ENCODE measurements at regions not wholly inside any gene's neighbourhood (a gene's known extent, or its start where the extent isn't known, plus 50 kb on each side); places are given as distances from the start of the nearest gene placed in this dataset.
"Not testable (repeated sequence)": the region's sequence is repeated elsewhere in the genome, so short reads cannot be mapped to it uniquely, and the experiment has no call there.

DNA sequence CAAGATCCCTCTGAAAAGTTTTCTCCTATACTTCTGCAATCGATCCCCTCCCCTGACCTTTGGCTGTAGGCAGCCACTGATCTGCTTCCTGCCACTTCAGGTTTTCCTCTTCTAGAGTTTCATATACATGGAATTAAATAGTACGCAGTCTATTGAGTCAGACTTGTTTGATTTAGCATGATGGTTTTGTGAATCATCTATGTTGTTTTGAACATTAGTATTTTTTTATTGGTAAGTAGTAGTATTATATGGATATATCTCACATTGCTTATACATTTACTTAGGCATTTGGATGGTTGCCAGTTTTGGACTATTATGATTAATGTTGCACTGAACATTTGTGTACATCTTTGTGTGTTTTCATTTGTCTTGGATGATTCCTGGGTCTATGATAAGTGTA is 518.0 kb downstream of the CD109 start:
- no peak for DNase-seq

DNA sequence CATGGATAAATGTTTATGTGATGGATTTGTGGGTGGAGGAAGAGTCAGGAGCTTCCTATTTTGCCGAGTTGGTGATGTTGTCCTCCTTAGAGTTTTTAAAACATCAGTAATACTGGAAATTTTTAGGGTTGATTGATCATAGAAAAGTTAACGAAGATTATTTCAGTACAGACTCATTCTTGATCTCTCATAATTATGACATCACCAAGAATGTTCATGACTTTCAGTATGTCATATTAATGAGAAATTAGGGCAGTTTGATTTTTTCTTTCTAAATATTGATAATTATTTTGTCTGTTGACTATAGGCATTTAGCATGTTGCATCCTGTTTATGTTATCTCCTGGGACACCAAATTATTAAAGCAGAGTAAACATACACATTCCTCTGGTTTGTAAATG is 512.2 kb downstream of the CD109 start:
- DNase-seq, result no peak

DNA sequence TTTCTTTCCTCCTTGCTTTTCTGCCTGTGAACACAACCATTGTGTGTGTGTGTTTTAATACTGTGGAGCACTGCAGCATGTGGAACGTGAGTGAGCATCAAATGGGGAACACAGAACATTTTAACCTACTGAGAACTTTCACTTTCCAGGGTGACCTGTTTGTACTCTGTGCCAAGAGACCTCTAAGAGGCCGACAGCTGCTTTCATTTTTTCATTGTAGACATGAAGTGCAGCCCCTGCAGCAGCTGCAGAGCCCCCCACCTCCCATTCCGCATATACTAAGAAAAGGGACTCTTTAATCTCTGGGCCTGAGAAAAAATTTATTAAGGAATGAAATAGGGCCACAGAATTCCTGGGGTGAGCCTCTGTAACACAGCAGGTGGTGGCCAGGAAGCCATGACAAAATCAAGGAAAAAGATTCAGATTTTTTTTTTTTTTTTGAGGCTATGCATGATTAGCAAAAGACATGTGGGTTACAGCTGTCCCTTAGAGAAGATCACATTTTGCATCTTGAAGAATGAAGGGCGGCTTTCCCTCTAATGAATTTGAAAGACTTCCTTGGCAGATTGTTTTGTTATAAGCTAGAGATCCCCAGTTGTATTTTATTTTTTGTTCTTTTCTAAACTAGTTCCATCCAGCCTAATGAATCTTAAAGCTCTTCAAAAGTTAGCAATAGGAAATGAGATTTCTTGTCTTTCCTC is 503.4 kb downstream of the CD109 start:
- no peak for DNase-seq

DNA sequence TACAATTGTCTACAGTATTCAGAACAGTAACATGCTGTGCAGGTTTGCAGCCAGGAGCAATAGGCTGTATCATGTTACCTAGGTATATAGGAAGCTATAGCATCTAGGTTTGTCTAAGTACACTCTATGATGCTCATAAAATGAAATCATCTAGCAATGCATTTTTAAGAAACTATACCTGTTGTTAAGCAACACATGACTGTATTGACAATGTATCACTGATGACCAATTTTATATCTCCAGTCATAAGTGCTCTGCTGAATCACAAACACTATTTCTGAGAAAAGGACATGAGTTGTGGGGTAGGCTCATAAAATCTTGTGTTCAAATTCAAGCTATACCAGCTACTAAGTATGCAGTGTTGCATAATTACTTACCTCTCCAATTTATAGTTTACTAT is 501.3 kb downstream of the CD109 start:
- DNase-seq, result no peak

DNA sequence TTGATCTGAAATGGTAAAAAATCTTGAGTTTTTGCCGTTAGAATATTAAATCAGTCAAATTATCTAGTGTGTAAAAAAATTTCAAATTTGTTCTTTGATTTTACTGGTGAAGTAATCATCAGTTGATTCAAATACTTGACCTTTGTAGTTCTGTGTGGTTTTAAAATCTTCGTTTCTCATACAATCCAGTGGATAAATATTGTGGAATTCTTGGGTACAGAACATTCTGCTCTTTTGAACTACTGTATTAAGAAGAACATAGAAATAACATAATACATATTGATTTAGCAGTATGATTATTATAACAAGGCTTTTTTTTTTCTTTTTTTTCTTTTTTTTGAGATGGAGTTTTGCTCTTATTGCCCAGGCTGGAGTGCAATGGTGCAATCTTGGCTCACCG is 491.8 kb downstream of the CD109 start:
- DNase-seq, result no peak

DNA sequence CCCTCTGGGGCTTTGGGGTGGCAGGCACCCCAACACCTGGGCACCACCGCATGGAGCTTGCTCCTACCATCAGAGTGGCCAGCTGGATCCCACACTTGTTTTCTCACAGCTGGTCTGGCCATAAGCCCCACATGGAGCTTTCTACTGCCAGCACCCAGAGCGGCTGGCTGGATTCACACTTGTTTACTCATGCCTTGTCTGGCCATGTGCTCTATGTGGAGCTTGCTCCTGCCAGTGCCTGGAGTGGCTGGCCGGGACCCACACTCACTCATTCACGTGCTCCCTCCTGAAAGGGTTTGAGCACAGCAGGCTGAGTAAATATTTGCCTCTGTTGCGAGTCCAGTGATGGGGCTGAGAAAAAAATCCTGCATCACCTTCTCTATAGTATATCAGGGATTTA is 487.0 kb downstream of the CD109 start:
- DNase-seq, result peak in 1 of 56 donors; percentile 7

DNA sequence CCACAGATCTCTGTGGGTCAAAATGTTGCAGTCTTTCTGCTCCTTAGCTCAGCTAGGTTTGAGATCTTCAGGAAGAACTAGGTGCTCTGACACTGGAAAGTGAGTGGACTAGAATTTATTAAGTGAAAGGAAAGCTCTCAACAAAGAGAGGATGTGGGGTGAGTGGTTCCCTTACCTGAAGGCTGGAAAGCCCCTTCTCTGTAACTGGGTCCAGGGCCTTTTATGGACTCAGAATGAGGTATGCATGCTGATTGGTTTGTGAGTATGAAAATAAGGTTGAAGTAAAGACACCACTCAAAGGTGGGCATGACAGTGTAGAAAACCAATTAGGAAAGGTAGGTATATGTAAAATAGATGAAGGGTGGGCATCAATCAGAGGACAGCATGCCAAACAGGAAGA is 485.5 kb downstream of the CD109 start:
- DNase-seq, result no peak

DNA sequence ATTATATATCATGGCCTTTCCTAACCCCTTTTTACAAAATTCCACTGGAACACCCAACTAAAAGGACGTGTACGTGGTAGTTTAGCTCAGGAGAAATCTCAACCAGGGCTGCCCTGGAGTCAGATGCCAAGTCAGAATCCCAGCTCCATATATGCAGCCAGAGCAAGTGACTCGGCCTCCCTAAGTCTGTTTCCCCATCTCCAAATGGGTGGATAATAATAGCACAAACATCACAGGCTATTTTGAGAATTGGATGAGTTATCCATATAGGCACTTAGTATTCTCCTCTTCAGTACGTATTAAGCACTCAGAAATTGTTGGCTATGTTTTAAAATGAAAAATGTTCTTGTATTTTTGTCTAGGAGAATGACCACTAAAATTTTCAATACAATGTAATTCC is 481.5 kb downstream of the CD109 start:
- DNase-seq, result no peak

DNA sequence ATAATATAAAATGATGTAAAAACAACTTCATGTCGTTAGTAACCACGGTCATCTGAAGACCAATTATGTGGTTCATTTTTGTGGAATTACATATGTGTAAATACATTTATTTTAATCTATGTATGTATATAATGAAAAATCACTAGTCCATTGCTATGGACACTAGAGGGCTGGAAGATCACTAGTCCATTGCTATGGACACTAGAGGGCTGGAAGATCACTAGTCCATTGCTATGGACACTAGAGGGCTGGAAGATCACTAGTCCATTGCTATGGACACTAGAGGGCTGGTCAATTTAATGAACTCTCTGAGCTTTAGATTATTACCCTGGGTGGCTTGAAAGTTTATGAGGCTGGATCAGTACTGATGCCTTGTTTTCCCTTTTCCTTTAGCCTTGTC is 474.5 kb downstream of the CD109 start:
- not testable (repeated sequence) for DNase-seq

DNA sequence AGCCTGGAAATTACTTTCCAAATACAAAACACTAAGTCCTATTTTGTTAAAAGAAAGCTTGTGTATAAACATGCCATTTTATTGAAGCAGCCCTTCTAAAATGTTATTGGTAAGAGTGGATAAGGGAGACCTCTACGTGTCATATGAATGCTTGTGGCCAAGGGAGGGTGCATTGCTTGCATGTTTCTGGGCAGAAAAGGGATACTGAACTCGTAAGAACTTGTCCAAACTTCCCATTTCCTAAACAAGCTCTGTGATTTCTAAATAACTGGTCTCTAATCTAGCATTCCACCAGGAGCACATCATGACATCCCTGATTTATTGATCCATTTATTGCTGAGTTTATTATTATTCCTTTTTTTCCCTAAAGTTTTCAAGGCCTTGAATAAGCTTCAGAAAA is 474.1 kb downstream of the CD109 start:
- DNase-seq, result no peak

DNA sequence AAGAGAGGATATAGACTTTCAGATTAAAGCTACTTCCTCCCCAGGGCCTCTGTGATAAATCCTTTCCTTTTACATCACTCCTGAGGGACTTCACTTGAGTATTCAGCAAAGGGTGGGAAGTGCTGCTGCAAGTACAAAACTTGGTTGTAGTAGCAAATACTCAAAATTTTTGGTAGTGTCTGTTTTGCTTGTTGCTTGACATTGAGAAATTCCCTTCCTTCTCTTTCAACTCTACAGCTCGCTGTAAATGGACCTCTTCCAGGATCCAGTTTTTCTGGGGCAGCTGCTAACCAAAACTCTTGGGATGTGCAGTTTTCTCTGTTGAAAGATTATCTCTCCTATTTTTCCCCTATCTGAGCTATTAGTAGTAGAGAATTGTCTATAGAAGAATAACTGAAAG is 472.0 kb downstream of the CD109 start:
- no peak for DNase-seq

DNA sequence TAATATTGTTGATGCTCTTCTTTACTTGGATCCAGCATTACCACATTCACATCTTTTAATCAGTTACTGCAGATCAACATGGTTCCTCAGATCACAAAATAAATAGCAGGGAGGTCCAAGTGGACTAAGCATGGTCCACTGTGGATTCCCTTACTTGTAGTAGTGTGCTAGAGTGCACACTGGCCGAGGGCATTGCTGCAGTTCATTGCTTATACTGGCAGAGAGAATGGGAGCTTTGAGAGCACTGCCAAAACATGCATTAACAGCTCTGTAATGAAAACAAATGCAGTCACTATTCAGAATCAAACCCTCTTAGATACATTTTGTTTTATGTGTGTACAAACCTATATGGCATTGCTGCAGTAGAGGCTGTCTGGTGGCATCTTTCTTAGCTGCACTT is 471.5 kb downstream of the CD109 start:
- no peak for DNase-seq

DNA sequence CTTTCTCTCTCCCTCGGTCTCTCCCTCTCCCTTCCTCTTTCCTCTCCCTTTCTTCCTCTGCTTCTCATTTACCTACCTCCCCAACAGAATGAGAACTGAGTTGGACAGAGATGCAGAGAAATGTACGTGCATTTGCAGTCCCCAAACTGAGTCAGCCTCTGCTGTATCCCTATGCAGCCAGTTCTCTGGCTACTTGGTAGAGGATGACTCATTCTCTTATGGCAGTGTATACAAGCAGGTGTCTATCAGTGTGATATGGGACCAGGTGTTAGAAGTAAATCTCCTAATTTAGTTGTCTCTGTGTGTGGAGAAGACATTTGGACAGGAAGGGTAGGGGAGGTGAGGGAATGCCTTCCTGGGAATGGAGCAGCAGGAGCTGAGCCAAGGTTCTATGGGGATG is 470.8 kb downstream of the CD109 start:
- no peak for DNase-seq

DNA sequence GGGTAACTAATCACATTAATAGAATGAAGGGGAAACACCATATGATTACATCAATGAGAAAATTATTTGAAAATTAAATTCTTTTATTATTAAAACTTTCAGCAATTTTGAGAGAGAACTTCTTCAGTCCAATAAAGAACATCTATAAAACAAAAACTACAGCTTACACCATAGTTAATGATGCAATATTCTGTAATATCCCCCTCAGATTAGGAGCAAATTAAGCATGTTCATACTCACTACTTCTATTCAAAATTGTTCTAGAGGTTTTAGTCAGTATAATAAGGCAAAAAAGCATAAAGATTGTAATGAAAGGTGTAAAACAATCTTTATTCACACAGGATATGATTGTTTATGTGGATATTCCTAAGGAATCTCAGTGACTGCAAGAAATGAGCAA is 465.4 kb downstream of the CD109 start:
- no peak for DNase-seq

DNA sequence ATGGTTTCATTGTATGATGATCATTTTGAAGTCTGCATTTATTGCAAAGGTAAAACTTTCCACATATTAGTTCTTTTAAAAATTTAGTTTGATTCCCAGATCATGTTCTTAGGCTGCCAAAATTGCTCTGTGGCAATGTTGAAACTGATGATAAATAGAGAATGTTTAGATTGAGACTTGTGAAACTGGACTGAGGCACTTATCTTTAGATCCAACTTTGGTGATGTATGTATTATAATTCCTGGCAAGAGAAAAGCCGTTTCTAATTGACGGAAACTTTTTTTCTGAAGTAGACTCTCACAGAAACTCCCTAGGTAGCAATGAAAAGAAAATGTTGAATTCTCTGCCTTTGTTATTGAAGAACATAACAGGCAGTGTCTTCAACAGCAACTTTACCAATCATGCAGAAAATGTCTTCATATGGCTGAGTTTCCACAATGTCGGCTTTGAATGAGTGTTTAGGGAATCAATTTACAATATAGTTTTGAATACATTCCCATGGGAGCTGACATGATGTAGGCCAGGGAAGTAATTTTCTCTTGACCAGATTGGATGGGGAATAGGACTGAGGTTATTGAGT is 456.2 kb downstream of the CD109 start:
- no peak for DNase-seq

DNA sequence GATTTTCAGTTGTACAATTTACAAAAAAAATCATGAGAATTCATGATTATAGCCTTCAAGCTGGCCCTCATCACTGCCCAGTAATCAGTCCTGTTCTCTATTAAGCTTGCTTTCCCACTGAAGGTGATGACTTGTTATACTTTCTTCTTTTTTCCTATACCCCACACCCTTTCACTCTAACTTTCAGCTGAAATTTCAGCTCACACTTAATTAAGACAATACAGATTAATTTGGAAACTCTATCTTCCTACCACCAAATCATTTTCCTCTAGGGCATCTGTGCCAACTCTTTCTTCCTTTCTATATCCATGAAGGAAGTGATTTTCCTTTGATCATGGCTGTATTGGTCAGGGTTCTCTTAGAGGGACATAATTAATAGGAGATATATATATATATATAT is 449.9 kb downstream of the CD109 start:
- no peak for DNase-seq

DNA sequence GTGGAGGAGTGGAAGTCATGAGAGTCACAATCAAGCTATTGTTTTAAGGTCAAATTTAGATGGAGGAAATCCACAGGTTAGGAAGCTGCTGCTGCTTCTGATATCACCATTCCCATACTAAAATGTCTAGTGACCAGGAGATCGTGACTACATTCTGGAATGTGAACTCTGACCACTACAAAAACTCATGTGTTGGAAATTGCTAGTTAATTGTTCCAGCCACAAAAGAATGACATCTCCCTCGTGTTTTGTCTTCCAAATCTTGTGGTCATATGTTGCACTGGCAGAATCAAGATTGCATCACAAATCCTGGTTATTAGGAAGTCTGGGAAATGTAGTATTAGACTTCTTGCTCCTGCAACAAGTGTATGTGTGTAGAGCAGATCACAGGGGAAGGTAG is 441.9 kb downstream of the CD109 start:
- no peak for DNase-seq

DNA sequence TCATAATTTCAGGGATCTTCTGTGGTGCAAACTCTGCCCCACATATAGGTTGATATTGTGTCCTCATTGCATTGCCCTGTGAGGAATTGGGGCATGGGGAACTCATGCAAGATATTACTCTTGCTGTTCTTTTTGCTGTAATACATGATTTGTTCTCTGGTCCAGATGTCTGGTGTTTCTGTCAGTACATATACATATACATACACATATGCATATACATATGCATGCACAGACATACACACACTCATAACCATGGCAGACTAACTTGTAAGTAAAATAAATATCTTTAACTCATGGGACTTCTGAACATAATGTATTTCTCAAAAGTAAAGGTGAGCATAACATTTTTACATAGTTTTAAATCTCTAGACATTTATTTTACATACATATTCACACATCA is 438.3 kb downstream of the CD109 start:
- no peak for DNase-seq

DNA sequence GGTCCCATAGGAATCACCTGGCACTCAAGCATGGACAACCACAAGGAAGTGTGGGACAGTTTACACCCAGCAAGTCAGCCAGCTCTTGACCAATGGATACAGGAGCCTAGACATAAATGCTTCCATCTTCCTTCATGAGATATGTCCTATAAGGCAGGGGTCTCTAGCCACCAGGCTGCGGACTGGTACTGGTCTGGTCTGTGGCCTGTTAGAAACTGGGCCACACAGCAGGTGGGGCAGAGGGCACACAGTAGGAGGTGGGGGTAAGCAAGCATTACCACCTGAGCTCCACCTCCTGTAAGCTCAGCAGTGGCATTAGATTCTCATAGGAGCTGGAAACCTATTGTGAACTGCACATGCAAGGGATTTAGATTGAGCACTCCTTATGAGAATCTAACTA is 437.1 kb downstream of the CD109 start:
- DNase-seq, result no peak

DNA sequence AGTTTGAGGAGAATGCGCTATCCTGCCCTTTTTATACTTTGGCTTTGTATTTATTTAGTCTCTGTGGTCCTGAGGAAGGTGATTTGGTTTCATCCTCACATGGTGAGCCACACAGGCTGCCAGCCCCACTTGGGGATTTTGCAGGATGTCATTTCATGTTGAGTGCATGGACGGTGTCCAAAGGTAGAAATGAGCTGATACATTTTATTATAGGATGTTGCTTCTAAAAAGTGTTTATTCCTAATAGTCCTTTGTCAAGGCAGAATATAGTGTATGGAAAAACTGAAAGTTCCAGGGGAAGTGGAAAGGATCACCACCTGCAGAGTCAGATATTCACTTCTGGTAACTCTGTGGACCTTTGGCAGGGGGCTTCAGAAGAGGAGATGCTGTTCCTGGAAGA is 434.6 kb downstream of the CD109 start:
- DNase-seq, result no peak

DNA sequence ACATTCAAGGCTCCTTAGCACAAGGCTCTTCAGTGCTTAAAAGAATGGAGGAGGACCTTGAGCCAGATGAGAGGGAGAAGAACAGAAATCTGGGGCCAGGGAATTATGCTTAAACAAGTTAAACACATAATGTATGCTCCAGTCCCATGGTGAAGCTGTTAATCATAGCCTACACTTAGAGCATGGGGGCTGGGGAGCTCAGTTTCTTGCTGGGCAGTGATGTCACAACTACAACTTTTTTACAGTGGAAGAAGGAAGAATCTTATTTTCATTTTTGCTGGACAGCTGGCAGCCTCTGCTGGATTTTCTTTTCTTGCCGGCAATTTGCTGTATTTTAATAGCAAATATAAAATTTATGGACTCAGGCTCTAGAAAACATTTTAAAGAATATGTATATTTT is 432.5 kb downstream of the CD109 start:
- no peak for DNase-seq

DNA sequence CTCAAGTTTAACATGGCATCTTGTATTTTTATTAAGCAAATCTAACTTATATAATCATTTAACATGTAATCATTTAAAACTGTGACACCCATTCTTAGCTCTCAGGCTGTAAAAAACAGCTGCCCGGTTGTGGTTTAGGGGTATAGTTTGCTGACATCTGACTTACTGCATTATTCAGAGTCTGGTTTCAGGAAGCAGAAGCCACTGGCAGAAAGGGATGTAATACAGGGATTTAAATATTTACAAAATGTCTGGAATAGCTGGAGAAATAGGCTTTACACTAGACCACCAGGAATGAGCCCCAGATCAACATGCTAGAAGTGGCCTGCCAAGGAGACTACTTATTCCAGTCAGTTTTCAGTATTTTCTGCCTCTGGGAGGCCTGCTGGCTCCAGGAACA is 421.1 kb downstream of the CD109 start:
- DNase-seq, result no peak

DNA sequence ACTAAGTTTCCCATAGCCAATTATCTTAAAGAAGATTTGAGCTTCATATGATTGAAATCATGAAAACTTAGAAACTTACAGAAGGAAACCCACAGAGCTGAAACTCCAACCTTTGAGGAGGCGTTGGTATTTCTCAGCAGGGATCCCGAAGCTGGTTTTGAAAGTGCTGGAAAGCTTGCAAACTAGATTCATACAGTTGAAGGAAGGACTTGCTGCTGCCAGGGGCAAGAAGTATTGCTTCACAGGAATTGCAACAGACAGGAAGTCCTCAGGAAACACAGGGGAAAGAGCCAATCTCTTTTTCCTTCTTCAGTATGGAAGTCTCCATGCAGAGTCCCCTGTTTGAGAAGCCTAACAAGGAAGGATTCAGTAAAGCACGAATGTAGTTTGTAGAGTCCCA is 419.7 kb downstream of the CD109 start:
- no peak for DNase-seq

DNA sequence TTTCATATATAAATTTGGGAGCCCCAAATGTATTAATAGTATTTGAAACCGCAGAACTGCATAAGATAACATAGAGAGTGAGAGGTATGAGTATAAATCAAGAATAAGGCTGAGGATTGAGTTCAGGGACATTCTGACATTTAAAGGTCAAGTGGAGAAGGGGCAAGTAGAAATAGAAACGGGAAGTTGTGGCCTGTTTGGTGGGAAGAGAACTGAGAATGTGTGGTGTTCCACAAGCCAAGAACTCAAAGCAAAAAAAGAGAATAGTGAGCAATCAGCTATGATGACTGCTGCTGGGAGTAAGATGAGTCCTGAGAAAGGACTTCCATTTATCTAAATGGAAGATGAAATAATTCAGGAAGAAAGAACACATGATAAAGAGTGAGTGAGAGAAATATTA is 418.4 kb downstream of the CD109 start:
- DNase-seq, result no peak
